Activated CD4-positive, alpha-beta T cell treated with anti-CD3 and anti-CD28 coated beads for 4 hours (primary cell): ENCODE measurements at regions not wholly inside any gene's neighbourhood (a gene's known extent, or its start where the extent isn't known, plus 50 kb on each side); places are given as distances from the start of the nearest gene placed in this dataset.

Source experiments
- DNase-seq, 2 donors: peaks; one replicate each; pipeline ENCODE4 v3.0.0-alpha.2; 2020

- DNase-seq: no peak
Measured at GRCh38 chr9:88697764-88698432, 162.9 kb downstream of the NXNL2 start.

- no peak for DNase-seq
Measured at GRCh38 chr9:88702985-88703384, 168.0 kb downstream of the NXNL2 start.

- no peak for DNase-seq
Measured at GRCh38 chr9:88706193-88707113, 171.5 kb downstream of the NXNL2 start.

- no peak for DNase-seq
Measured at GRCh38 chr9:88710449-88710848, 175.5 kb downstream of the NXNL2 start.

GRCh38 chr9:88711719-88712118, 176.7 kb downstream of the NXNL2 start:
- DNase-seq: no peak

- DNase-seq: no peak
Measured at GRCh38 chr9:88712484-88712883, 177.5 kb downstream of the NXNL2 start.

GRCh38 chr9:88713010-88713409, 178.0 kb downstream of the NXNL2 start:
- no peak for DNase-seq

GRCh38 chr9:88716596-88717290, 181.8 kb downstream of the NXNL2 start:
- no peak for DNase-seq

GRCh38 chr9:88721025-88721424, 186.0 kb downstream of the NXNL2 start:
- DNase-seq: no peak

GRCh38 chr9:88721495-88722279, 186.7 kb downstream of the NXNL2 start:
- DNase-seq: no peak

GRCh38 chr9:88722753-88723152, 187.8 kb downstream of the NXNL2 start:
- DNase-seq: no peak

- DNase-seq: no peak
Measured at GRCh38 chr9:88723751-88724150, 188.8 kb downstream of the NXNL2 start.

GRCh38 chr9:88724331-88724730, 189.4 kb downstream of the NXNL2 start:
- no peak for DNase-seq

GRCh38 chr9:88725300-88726019, 190.5 kb downstream of the NXNL2 start:
- DNase-seq: no peak

GRCh38 chr9:88726803-88727202, 191.8 kb downstream of the NXNL2 start:
- DNase-seq: no peak

- DNase-seq: no peak
Measured at GRCh38 chr9:88730780-88731179, 195.8 kb downstream of the NXNL2 start.

GRCh38 chr9:88732128-88732527, 197.2 kb downstream of the NXNL2 start:
- DNase-seq: no peak

GRCh38 chr9:88733651-88734421, 198.9 kb downstream of the NXNL2 start:
- no peak for DNase-seq

- no peak for DNase-seq
Measured at GRCh38 chr9:88734527-88734926, 199.5 kb downstream of the NXNL2 start.

GRCh38 chr9:88736136-88736637, 201.2 kb downstream of the NXNL2 start:
- DNase-seq: no peak

GRCh38 chr9:88737031-88737430, 202.1 kb downstream of the NXNL2 start:
- DNase-seq: no peak
